Hepatocyte (in vitro differentiated cells): ENCODE measurements at regions not wholly inside any gene's neighbourhood (a gene's known extent, or its start where the extent isn't known, plus 50 kb on each side); places are given as distances from the start of the nearest gene placed in this dataset.

Source experiments
- CTCF ChIP-seq: fragments of 200-600 bp; sonication (generic); IDR thresholded peaks from 2 replicates; pipeline ENCODE4 v1.5.1; 2016; ENCODE audit warnings: antibody characterized with exemption, mild to moderate bottlenecking; ENCODE audit not compliant: poor library complexity
- EZH2 ChIP-seq: fragments of 200-600 bp; sonication (generic); IDR thresholded peaks from 2 replicates; pipeline ENCODE4 v1.6.1; 2016; ENCODE audit warnings: antibody characterized with exemption, mild to moderate bottlenecking, borderline replicate concordance
- EZH2phosphoT487 ChIP-seq: fragments of 200-600 bp; sonication (generic); IDR thresholded peaks from one replicate; pipeline ENCODE4 v1.6.1; 2018; ENCODE audit warnings: antibody characterized with exemption, mild to moderate bottlenecking, low read depth, moderate library complexity; ENCODE audit not compliant: unreplicated experiment, severe bottlenecking

- TF ChIP-seq CTCF (no peak), EZH2 (no peak), EZH2phosphoT487 (no peak)
Observed at GRCh38 chr10:83935339-83935736, 204.0 kb upstream of the GHITM start.
